GM19023 (cell line): ENCODE measurements at regions not wholly inside any gene's neighbourhood (a gene's known extent, or its start where the extent isn't known, plus 50 kb on each side); places are given as distances from the start of the nearest gene placed in this dataset.
A peak's percentile ranks its signal among the peaks of the same experiment; 100 is the strongest.
"Not testable (repeated sequence)": the region's sequence is repeated elsewhere in the genome, so short reads cannot be mapped to it uniquely, and the experiment has no call there.

Experiments used
- ATAC-seq: cut with Tn5 transposase; IDR thresholded peaks from one replicate; pipeline ENCODE4 v1.9.1; 2021; ENCODE audit warnings: mild to moderate bottlenecking, moderate library complexity; ENCODE audit not compliant: unreplicated experiment

- no peak for ATAC-seq
Observed at GRCh38 chr13:39931505-39931904, 276.0 kb downstream of the COG6 start.

- not testable (repeated sequence) for ATAC-seq
Observed at GRCh38 chr13:39932514-39932913, 277.1 kb downstream of the COG6 start.

- no peak for ATAC-seq
Observed at GRCh38 chr13:39935155-39935554, 279.7 kb downstream of the COG6 start.

- ATAC-seq, result no peak
Observed at GRCh38 chr13:39938596-39938995, 283.1 kb downstream of the COG6 start.

- ATAC-seq, result no peak
Observed at GRCh38 chr13:39941236-39941635, 285.8 kb downstream of the COG6 start.

- no peak for ATAC-seq
Observed at GRCh38 chr13:39941911-39942551, 286.6 kb downstream of the COG6 start.

GRCh38 chr13:39942552-39943273 lies 287.3 kb downstream of the COG6 start:
- ATAC-seq, result peak; percentile 99

- ATAC-seq, result no peak
Observed at GRCh38 chr13:39943711-39944110, 288.2 kb downstream of the COG6 start.

- ATAC-seq, result no peak
Observed at GRCh38 chr13:39945226-39945625, 289.8 kb downstream of the COG6 start.

- ATAC-seq, result no peak
Observed at GRCh38 chr13:39946769-39947168, 291.3 kb downstream of the COG6 start.

- no peak for ATAC-seq
Observed at GRCh38 chr13:39951301-39951700, 295.8 kb downstream of the COG6 start.

GRCh38 chr13:39952249-39953233 lies 297.1 kb downstream of the COG6 start:
- no peak for ATAC-seq

GRCh38 chr13:39954476-39954875 lies 299.0 kb downstream of the COG6 start:
- no peak for ATAC-seq

- ATAC-seq, result peak; percentile 19
Observed at GRCh38 chr13:39955560-39955959, 300.1 kb downstream of the COG6 start.

- peak; percentile 77 for ATAC-seq
Observed at GRCh38 chr13:39956036-39956435, 300.6 kb downstream of the COG6 start.

- no peak for ATAC-seq
Observed at GRCh38 chr13:39957868-39958677, 302.6 kb downstream of the COG6 start.

- no peak for ATAC-seq
Observed at GRCh38 chr13:39959497-39960144, 304.2 kb downstream of the COG6 start.

GRCh38 chr13:39960191-39960590 lies 304.7 kb downstream of the COG6 start:
- ATAC-seq, result no peak

- no peak for ATAC-seq
Observed at GRCh38 chr13:39961036-39961435, 305.6 kb downstream of the COG6 start.

GRCh38 chr13:39963612-39964011 lies 308.1 kb downstream of the COG6 start:
- no peak for ATAC-seq
